DMS53 treated with DMSO at 0.1 percent for 48 hours (cell line): ENCODE measurements at regions not wholly inside any gene's neighbourhood (a gene's known extent, or its start where the extent isn't known, plus 50 kb on each side); places are given as distances from the start of the nearest gene placed in this dataset.
"Not testable (repeated sequence)": the region's sequence is repeated elsewhere in the genome, so short reads cannot be mapped to it uniquely, and the experiment has no call there.

Source experiments
- DNase-seq: peaks from one replicate; lab custom pipeline; 2025; ENCODE audit not compliant: unreplicated experiment; lab: John Stamatoyannopoulos, UW

DNA sequence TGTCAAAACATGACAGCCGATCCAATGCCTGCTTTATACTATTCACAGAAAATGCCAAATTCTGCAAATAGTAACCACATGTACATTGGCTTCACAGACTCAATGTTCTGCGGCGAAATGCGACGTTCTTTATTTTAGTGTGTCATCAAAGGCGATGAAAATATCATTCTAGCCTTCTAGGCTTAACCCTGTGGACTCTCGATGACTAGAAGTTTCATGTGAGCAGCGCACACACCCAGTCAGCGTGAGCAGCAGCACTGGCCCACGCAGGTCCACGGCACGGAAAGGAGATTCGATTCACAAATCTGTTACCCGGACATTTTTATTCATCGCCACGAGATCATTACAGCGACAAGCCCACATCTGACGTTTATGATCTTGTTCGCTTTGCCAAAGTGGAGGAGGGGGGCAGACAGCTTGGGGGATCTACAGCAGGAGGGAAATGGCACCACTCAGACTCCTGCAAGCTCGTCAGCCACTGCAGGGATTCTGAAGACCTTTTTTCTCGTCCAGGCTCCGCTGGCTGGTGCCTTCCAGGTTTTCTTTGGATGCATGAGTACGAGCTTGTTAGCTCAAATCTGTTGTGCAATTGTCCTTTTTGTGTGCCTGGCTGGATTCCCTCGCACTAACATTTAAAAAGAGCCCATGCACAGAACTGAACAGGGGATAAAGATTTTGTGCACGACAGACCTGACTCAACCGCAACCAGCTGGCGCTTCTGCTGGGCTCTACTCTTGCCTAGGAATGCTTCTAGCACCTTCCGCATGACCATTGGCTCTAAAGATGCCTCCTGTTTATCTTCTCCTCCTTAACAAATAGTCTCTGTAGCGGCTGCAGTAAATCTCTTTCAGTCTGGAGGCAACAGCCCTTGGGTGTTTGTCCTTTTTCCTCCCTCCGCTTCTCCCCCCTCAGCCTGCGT, 938.4 kb downstream of the MCTP2 start:
- DNase-seq, result no peak

DNA sequence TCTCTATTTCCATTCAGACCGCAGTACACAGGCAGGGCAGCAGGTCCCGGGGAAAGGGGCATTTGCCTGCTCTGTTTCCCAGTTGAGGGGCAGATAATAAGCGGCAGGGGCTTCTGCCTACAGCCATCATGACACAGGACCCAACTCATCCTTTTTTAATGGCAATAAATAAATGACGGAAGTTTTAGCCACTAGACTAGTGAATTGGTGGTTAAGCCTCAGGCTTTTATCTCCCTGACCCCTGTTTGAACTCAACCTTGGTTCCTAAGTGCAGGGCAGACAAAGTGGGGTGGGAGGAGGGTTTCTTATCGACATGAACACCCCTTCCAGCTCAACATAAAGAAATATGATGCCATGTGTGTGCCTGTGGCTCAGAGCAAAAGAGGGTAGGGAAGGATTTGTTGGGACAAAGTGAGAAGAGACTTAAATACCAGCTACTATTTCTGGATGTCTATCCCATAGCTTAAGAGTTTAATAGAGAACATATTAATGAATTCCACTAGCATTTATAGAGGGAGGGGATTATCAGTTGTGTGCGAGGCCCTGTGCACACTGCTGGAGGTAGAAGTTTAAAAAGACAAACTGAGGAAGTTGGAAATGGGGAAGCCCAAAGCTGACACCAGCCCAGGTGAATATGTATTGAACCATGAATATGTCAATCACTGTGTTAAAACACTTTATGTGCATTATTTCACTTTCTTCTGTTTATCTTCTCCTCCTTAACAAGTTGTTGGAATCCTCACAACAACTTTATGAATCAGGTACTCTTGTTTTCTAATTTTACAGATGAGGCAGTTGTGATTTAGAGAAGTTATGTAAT, 939.4 kb downstream of the MCTP2 start:
- no peak for DNase-seq

DNA sequence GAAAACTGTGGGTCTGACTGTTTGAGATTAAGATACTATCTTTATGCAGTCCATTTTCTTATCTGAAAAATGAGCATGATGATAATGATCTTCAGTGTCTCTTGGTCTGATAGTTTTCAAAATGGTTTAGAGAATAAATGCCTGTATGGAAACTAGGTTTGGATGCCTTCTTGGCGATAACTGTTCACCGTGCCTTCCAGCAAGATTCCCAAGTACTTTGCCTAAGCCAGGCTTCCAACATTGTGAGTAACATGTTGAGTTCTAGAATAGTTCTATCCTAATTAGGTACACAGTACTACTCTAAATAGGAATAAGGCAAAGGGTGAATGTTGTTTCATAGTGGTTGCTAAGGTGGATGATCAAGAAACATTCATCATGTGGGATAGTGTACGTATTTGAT, 940.2 kb downstream of the MCTP2 start:
- no peak for DNase-seq

DNA sequence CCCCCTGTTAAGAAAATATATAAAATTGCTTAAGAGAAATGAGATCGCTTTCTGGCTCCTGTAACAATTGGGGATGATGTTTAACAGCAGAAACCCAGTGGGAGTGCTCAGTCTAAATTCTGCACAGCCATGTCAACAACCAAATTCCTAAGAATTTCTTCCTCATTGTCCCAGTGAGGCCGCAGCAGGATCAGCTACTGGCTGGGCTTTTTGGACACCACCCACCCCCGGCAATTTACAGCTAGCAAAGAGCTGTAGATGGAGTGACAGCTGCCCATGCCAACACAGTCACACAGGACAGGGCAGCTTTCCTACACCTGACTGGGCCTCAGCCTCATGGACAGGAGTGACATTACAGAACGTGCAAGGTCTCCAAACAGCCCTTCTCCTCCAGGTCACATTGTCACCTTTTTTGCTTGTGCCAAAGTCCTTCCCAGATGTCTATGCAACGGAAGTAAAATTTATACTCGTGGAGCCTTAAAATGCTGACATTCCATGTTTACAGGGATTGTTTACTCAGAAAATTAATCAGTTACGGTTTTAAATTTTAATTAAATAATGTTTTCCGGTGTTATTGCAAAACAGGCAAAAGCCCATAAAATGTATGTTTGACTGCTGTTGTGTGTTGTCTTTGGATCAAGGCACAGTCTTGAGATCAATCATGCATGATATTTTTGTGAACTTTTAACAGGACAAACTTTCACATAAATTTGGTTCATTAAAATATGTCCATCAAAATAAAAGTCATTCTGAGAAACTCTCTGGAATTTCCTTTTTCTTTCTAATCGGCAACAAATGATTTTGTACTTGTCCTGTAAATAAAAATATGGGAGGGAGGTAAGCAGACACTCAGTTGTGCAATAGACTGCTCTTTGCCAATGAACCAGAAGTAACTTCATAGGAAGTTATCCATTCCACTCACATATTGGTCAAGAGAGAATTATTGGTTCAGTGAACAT, 943.2 kb downstream of the MCTP2 start:
- DNase-seq, result no peak

DNA sequence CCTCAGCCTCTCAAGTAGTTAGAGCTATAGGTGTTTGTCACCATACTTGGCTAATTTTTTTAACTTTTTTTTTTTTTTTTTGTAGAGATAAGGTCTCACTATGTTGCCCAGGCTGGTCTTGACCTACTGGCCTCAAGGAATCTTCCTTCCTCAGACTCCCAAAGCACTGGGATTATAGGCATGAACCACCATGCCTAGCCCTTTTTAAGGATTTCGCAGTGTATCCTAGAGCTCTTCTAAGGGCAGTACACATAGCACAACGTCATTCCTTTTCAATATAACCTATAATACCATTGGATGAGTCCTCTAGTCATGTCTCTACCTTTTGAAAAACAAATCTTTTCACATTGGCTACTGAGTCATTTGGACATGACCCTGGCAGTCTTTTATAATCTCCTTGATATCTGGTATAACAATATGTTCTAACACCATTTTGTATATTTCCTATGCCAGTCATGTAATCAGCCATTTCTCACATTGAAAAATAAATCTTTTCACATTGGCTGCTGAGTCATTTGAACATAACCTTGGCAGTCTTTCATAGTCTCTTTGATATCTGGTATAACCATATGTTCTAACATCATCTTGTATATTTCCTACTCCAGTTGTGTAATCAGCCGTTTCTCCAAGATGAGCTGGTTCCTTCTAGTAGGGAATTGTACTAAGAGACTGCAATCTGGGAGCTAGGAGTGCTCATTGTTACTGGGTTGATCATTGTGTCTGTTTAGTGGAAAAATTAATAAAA, 944.7 kb downstream of the MCTP2 start:
- DNase-seq, result no peak

DNA sequence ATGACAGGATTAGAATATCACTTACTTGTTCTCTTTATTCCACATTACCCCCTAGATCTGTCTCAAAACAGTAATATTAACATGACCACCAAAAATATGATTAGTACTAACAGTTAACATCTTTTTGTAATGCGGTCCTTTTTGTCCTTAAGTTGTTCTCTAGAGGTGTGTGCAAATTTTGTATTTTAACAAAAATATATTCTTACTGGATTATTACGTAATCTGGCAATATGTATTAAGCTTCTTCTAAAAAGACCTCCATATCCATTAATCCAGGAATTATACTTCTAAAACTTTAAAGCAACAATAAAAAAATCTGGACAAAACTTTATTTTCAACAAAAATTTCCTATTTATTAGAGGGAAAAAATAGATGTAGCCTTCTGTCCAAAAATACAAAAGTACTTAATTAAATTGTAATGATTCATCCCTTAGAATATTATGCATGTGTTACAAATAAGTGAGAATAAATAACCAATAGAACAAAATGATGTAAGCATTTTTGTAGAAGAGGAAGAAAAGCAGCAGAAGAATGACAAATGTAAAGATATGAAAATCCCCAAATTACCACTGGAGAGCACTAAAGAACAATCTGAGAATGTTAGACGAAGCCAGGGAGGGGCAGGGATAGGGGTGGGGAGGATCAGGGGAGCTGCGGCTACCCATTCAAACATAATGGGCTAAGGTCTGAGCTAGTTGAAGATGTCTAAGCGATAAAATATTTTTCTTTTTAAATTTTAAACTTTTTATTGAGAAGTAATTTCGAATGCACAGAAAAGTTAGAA, 945.6 kb downstream of the MCTP2 start:
- no peak for DNase-seq

DNA sequence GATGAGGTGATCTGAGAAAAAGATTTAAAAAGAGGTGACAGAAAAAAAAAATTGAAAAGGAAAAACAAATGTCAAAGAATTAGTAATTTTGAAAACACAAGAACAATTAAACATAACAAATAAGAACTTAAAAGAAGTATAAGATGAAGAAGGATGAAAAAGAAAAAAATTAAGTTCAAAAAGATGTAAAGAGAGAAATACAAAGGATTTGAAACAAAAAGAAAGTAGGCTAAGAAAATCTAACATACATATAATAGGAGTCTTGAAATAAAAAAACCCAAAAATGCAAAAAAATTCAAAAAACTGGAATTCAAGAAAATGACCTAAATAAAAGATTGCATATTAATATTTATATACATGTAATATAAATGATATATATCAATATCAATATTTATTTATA, 949.2 kb downstream of the MCTP2 start:
- DNase-seq, result no peak

DNA sequence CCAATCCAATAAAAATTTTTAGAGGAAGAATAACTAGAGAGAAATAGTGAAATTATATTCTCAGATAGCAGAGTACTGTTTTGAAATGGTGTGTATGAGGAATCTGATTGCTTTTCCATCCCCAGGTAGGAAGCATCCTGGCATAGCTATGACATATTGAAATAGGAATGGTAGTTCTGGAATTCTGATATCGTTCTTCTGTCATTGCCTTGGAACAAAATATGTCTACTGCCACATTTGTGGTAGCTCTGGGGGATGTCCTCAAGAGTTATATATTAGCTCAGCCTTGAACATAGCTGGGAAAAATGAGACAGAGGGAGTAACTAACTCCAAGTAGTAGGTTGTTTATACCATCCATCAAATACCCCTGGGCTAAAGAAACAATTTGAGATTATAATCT, 950.7 kb downstream of the MCTP2 start:
- DNase-seq, result no peak

DNA sequence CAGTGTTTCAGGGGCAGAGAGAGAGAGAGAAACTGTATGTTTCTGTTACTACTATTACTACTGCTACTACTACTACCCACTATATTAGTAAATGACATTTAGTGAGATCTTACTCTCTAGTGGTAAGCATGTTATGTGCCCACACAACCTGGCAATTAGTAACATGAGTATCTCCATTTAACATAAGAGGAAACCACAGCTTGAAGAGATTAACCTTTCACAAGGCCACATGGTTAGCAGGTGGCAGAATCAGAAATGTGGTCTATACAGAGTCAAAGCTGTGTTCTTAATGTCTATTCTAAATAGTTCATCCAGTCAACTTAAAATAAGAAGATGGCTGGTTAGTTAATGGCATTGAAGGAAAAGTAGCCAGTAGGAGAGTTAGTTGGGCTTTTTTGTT, 961.6 kb downstream of the MCTP2 start:
- DNase-seq, result no peak

DNA sequence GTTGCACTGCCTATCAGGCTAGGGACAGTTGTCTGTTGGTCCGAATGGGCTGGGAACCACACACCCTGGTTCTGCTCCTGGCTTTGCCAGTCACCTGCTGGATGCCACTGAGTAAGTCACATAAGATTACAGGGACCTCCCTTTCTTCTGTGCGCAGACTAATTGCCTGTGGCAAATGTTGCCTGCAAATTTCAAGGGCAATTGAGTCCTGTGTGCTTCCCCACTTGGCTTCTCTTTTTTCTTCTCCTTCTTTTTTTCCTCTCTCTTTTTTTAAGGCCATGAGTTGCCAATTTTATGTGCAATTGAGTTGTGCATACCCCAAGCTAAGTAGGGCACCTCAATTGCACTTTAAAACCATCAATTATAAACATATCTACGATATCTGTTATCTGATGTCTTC, 963.4 kb downstream of the MCTP2 start:
- DNase-seq, result no peak

DNA sequence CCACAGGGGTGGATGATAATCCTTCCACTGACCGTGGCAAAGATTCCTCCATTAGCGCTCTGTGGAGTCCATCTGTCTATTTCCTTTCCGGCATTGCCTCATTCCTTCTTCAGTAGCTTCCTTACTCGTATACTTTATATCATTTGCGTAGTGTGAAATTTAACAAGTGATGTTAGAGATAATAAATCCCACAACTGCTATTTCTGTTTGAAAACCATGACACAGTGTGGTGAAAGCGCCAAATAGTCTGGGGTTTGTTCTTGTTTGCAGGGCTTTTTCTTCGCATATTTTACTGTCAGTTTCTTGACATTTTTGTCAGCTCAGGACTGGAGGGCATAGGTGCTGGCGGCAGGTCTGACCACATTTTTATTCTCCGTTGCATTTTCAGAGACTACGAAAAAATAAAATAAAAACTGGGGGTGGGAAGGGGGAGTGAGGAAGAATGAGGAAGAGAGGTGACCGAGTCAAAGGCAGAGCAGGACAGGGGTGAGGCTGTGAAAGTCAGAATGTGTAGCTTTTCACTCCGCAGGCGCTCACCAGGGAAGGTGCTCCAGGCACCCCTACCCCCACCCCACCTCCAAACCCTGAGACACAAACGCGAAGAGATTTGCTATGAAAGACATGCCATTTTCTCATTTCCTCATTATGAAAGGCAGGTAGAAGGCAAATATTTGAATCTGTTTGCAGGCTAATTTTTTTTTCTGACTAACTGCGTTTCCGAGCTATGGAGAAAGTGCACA, 965.0 kb downstream of the MCTP2 start:
- DNase-seq, result no peak

DNA sequence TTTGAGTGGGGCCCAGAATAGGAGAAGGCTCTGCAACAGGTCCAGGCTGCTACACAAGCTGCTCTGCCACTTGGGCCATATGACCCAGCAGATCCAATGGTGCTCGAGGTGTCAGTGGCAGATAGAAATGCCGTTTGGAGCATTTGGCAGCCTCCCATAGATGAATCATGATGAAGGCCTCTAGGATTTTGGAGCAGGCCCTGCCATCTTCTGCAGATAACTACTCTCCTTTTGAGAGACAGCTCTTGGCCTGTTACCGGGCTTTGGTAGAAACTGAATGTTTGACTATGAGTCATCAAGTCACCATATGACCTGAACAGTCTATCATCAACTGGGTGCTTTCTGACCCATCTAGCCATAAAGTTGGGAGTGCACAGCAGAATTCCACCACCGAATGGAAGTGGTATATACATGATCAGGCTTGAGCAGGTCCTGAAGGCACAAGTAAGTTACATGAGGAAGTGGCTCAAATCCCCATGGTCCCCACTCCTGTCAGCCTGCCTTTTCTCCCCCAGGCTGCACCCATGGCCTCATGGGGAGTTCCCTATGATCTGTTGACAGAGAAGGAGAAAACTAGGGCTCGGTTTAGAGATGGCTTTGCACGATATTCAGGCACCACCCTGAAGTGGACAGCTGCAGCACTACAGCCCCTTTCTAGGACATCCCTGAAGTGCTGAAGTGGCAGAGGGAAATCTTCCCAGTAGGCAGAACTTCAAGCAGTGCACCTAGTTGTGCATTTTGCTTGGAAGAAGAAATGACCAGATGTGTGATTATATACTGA, 971.4 kb downstream of the MCTP2 start:
- no peak for DNase-seq

DNA sequence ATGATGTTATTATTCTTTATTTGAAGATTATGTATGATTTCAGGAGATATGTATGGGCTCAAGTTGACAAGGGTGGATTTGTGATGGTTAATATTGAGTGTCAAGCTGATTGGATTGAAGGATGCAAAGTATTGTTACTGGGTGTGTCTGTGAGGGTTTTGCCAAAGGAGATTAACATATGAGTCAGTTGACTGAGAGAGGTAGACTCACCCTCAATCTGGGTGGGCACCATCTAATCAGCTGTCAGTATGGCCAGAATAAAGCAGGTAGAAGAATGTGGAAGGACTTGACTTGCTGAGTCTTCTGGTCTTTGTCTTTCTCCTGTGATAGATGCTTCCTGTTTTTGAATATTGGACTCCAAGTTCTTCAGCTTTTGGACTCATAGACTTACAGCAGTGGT, 973.7 kb downstream of the MCTP2 start:
- no peak for DNase-seq

DNA sequence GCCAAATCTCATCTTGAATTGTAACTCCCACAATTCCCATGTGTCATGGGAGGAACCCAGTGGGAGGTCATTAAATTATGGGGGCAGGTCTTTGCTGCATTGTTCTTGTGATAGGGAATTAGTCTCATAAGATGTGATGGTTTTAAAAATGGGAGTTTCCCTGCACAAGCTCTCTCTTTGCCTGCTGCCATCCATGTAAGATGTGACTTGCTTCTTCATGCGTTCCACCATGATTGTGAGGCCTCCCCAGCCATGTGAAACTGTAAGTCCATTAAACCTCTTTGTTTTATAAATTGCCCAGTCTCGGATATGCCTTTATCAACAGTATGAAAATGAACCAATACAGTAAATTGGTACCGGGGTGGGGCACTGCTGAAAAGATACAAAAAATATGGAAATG, 974.5 kb downstream of the MCTP2 start:
- not testable (repeated sequence) for DNase-seq

DNA sequence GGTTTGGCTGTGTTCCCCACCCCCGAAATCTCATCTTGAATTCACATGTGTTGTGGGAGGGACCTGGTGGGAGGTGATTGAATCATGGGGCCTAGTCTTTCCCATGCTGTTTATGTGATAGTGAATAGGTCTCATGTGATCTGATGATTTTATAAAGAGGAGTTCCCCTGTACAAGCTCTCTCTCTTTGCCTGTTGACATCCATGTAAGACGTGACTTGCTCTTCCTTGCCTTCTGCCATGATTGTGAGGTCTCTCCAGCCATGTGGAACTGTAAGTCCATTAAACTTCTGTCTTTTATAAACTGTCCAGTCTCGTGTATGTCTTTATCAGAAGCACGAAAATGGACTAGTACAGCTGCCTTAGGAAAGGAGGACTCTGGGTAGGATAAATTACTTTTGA, 976.7 kb downstream of the MCTP2 start:
- no peak for DNase-seq

DNA sequence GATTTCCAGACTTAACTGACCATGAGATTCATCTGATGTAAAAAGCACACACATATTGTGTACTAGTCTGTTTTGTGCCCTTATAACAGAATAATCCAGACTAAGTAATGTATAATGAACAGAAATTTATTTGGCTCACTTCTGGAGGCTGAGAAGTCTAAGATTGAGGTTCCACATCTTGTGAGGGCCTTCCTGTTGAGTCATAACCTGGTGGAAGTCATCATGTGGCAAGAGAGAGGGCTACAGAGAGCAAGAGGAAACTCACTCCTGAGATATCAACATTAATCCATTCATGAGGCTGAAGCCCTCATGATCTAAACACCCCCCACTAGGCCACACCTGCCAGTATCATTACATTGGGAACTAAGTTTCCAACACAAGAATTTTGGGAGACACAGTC, 977.6 kb downstream of the MCTP2 start:
- DNase-seq, result no peak

DNA sequence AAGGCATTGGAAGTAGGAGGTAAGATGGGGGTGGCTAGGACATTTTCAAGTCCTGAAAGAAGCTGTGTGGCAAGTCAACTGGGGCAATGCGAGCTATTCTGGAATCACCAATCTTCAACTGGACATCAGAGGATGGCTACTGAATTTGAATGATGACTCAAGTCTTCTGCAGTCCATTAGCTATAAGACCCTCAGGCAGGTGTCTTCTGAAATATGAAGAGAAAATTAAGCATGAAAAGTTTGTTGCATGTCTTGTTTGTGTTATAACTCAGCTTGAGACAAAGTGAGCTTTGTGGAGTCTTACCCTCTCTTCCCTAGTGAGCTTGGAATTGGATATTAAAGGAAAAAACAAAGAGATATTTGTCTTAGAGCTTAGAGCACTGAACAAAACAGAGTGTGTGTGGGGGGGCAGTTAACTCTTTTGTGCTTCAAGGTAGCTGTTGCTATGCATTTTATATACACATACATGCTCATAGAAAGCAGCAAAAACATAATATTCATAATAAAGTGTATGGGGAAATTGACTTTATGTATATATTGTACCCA, 979.1 kb downstream of the MCTP2 start:
- DNase-seq, result no peak

DNA sequence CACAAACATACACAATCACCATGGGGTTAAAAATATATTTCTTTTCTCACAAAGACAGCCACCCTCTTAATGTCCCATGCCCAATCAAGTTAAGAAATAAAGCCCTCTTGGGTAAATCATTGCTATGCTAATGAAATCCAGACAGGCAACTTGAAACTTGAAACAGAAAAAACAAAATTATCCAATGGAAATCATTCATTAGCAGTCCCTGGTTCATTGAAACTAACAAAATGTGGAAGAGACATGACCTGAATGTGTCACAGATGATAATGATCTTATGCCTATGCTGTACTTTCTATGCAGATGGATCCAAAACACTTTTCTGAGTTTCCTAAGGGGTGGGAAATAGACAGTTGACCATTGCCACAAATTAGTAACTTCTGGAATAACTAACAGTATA, 983.7 kb downstream of the MCTP2 start:
- DNase-seq, result no peak
